ENCODE measurements at regions not wholly inside any gene's neighbourhood (a gene's known extent, or its start where the extent isn't known, plus 50 kb on each side); places are given as distances from the start of the nearest gene placed in this dataset.
"Not testable (repeated sequence)": the region's sequence is repeated elsewhere in the genome, so short reads cannot be mapped to it uniquely, and the experiment has no call there.

- TF ChIP-seq CTCF (IDR thresholded peaks at IDR 0.05; ENCODE audit: low read length); EZH2 (IDR thresholded peaks at IDR 0.05; ENCODE audit: borderline replicate concordance, low read length): not testable (repeated sequence)
These were observed 135.6 kb upstream of the TMEM170B start for GRCh38 chr6:11401954-11402353.
